GM12891 (cell line): ENCODE measurements at regions not wholly inside any gene's neighbourhood (a gene's known extent, or its start where the extent isn't known, plus 50 kb on each side); places are given as distances from the start of the nearest gene placed in this dataset.

ENCODE experiments used
- POLR2A ChIP-seq: IDR thresholded peaks from 2 replicates; pipeline ENCODE4 v1.6.1; 2011; ENCODE audit warnings: low read depth, low read length, control low read depth
- POLR2AphosphoS5 ChIP-seq: IDR thresholded peaks from 2 replicates; pipeline ENCODE4 v1.6.1; 2011; ENCODE audit warnings: low read depth, low read length, control low read depth

GRCh38 chr15:93566762-93567161 lies 477.8 kb upstream of the RGMA start:
- no peak for TF ChIP-seq POLR2A
- no peak for TF ChIP-seq POLR2AphosphoS5
